ENCODE measurements at regions not wholly inside any gene's neighbourhood (a gene's known extent, or its start where the extent isn't known, plus 50 kb on each side); places are given as distances from the start of the nearest gene placed in this dataset.

GRCh38 chr5:136584474-136584873 is 219.1 kb upstream of the TRPC7 start:
- Histone ChIP-seq H2BK20ac (ENCODE audit: low read length) (no peak overlapping the region), H4K91ac (replicated peaks; ENCODE audit: insufficient read length, low read length) (no peak overlapping the region), H3K4me1 (replicated peaks in 1 of 4; ENCODE audit: control insufficient read depth in 3 of 4, insufficient read depth in 4 of 4, low read length in 3 of 4) (peaks cover 0 to 2% (median 0%) of the 10 kb centered on the region in 4 experiments; a peak in 2 of 7 replicates), H3K4me2 (ENCODE audit: insufficient read depth in 1 of 2, low read depth in 2 of 2, low read length in 2 of 2) (no peak overlapping the region), H2AFZ (ENCODE audit: low read length) (no peak overlapping the region), H2AK5ac (ENCODE audit: low read depth, low read length) (no peak overlapping the region), H3K14ac (ENCODE audit: insufficient read length) (no peak overlapping the region), H3K4me3 (ENCODE audit: extremely low read depth in 1 of 4, insufficient read depth in 2 of 4, low read depth in 3 of 4, low read length in 4 of 4) (no peak overlapping the region), H2BK5ac (ENCODE audit: low read depth, low read length) (no peak overlapping the region), H4K8ac (ENCODE audit: extremely low read depth, insufficient read depth, low read length) (no peak overlapping the region), H3K18ac (ENCODE audit: extremely low read depth, low read length) (no peak overlapping the region), H3K23ac (ENCODE audit: insufficient read length) (no peak overlapping the region), H3K79me1 (ENCODE audit: low read depth, low read length) (no peaks in the 10 kb centered on the region), H3K27ac (ENCODE audit: low read depth, low read length) (no peak overlapping the region), H2BK15ac (ENCODE audit: low read length) (no peak overlapping the region), H3K23me2 (ENCODE audit: low read depth, low read length) (no peaks in the 10 kb centered on the region), H2BK12ac (ENCODE audit: low read depth, low read length) (no peak overlapping the region), H3K9ac (replicated peaks in 1 of 4; ENCODE audit: extremely low read depth in 1 of 4, low read depth in 3 of 4, low read length in 3 of 4) (no peak overlapping the region), H3K79me2 (ENCODE audit: control insufficient read depth in 1 of 2, insufficient read depth in 2 of 2, low read length in 2 of 2) (no peaks in the 10 kb centered on the region), H3K27me3 (replicated peaks in 1 of 4; ENCODE audit: control insufficient read depth in 3 of 4, extremely low read depth in 1 of 4, insufficient read depth in 3 of 4, low read length in 3 of 4) (no peaks in the 10 kb centered on the region), H2BK120ac (replicated peaks; ENCODE audit: low read depth, low read length) (no peak overlapping the region), H4K5ac (ENCODE audit: insufficient read length, low read depth, low read length) (no peak overlapping the region), H3K36me3 (ENCODE audit: control insufficient read depth in 2 of 4, insufficient read depth in 4 of 4, low read length in 3 of 4) (no peaks in the 10 kb centered on the region), H3K56ac (replicated peaks; ENCODE audit: insufficient read length, low read depth, low read length) (no peak overlapping the region), H3K9me3 (ENCODE audit: insufficient read depth in 2 of 2, low read depth in 1 of 2, low read length in 1 of 2) (no peaks in the 10 kb centered on the region), H4K20me1 (replicated peaks in 1 of 2; ENCODE audit: control insufficient read depth in 1 of 2, insufficient read depth in 2 of 2, low read length in 2 of 2) (no peaks in the 10 kb centered on the region), H3K4ac (replicated peaks; ENCODE audit: insufficient read length, low read depth, low read length) (no peak overlapping the region)
- FAIRE-seq, result no peak
- ChIA-PET CTCF (ENCODE audit: partially characterized antibody) (no interaction called here), POLR2A (ENCODE audit: partially characterized antibody) (no interaction called here)
- TF ChIP-seq CHD1 (IDR thresholded peaks at IDR 0.05; ENCODE audit: low read depth, low read length) (no peak), BCL11A (IDR thresholded peaks at IDR 0.05; ENCODE audit: low read depth in 2 of 2, low read length in 2 of 2) (no peak), SIRT6 (IDR thresholded peaks at IDR 0.05; ENCODE audit: low read length) (no peak), MAFK (IDR thresholded peaks at IDR 0.05; ENCODE audit: low read depth, low read length) (no peak), NANOG (IDR thresholded peaks at IDR 0.05; ENCODE audit: insufficient read depth, low read depth, low read length, poor library complexity, severe bottlenecking) (no peak), RBBP5 (IDR thresholded peaks at IDR 0.05; ENCODE audit: borderline replicate concordance, low read depth, low read length) (no peak), USF2 (IDR thresholded peaks at IDR 0.05; ENCODE audit: low read length) (no peak), CHD2 (IDR thresholded peaks at IDR 0.05; ENCODE audit: low read length) (no peak), FOSL1 (IDR thresholded peaks at IDR 0.05; ENCODE audit: insufficient read depth, low read depth, low read length) (no peak), MAX (IDR thresholded peaks at IDR 0.05) (no peak), SIN3A (conservative IDR thresholded peaks at IDR 0.05 in 1 of 2, IDR thresholded peaks at IDR 0.05 in 1 of 2; ENCODE audit: low read depth in 1 of 2, low read length in 2 of 2) (no peak), GTF2F1 (IDR thresholded peaks at IDR 0.05; ENCODE audit: borderline replicate concordance, low read depth, low read length) (no peak), CBX8 (IDR thresholded peaks at IDR 0.05; ENCODE audit: borderline replicate concordance, low read depth, low read length) (no peak)
- no peak for DNase-seq (ENCODE audit: low read depth in 1 of 2, low spot score in 2 of 2)
- 96% methylated on average over 4 of the region's 4 CpGs; no CpG with 5 or more reads in 1 of the 2 experiments for WGBS, 2 experiments (ENCODE audit: extremely low coverage in 1 of 2, insufficient coverage in 1 of 2, insufficient read length in 1 of 2, insufficient replicate concordance in 2 of 2, low coverage in 1 of 2, low lambda C conversion rate in 2 of 2, missing lambda C conversion rate in 1 of 2)

Measured in H1 (cell line).